OCI-LY3 (cell line): ENCODE measurements at regions not wholly inside any gene's neighbourhood (a gene's known extent, or its start where the extent isn't known, plus 50 kb on each side); places are given as distances from the start of the nearest gene placed in this dataset.
A peak's percentile ranks its signal among the peaks of the same experiment; 100 is the strongest.
"Not testable (repeated sequence)": the region's sequence is repeated elsewhere in the genome, so short reads cannot be mapped to it uniquely, and the experiment has no call there.

ENCODE experiments used
- H2AFZ ChIP-seq: fragments of 200-600, 300-600 bp; shearing (Covaris generic); 2 replicates; pipeline ENCODE4 v1.6.0; 2014; ENCODE audit warnings: antibody characterized with exemption, low read depth, low read length
- H3K27ac ChIP-seq: fragments of 200-600, 300-600 bp; sonication (generic); 2 replicates; pipeline ENCODE4 v1.5.1; 2014; ENCODE audit warnings: mild to moderate bottlenecking, low read length, moderate library complexity, mixed read lengths
- H3K27me3 ChIP-seq: fragments of 200-600, 300-600 bp; sonication (generic); 2 replicates; pipeline ENCODE4 v1.6.1; 2014; ENCODE audit warnings: low read depth, low read length, mixed read lengths
- H3K36me3 ChIP-seq: fragments of 200-600, 300-600 bp; sonication (generic); replicated peaks from 2 replicates; pipeline ENCODE3; 2014; ENCODE audit warnings: low read depth, low read length, mixed read lengths
- H3K4me1 ChIP-seq: fragments of 300-600, 200-600 bp; sonication (generic); 2 replicates; pipeline ENCODE4 v1.6.1; 2014; ENCODE audit warnings: low read length, mixed read lengths
- H3K4me2 ChIP-seq: fragments of 200-600, 300-600 bp; sonication (generic); 2 replicates; pipeline ENCODE4 v1.6.1; 2014; ENCODE audit warnings: low read length, mixed read lengths
- H3K4me3 ChIP-seq: fragments of 300-600, 200-600 bp; sonication (generic); 2 replicates; pipeline ENCODE4 v1.5.1; 2014; ENCODE audit warnings: antibody characterized with exemption, mild to moderate bottlenecking, low read length, moderate library complexity
- H3K79me2 ChIP-seq: fragments of 300-600, 200-600 bp; shearing (Covaris generic); 2 replicates; pipeline ENCODE4 v1.6.1; 2014; ENCODE audit warnings: mild to moderate bottlenecking, low read length, mixed read lengths
- H3K9ac ChIP-seq: fragments of 300-600, 200-600 bp; shearing (Covaris generic); 2 replicates; pipeline ENCODE4 v1.6.0; 2014; ENCODE audit warnings: mild to moderate bottlenecking, low read length, moderate library complexity
- H3K9me3 ChIP-seq: fragments of 200-600, 300-600 bp; shearing (Covaris generic); 2 replicates; pipeline ENCODE4 v1.6.1; 2014; ENCODE audit warnings: low read length, mixed read lengths; ENCODE audit not compliant: insufficient read depth
- H4K20me1 ChIP-seq: fragments of 200-600, 300-600 bp; sonication (generic); 2 replicates; pipeline ENCODE4 v1.6.1; 2016; ENCODE audit warnings: low read length, mixed read lengths; ENCODE audit not compliant: insufficient read depth
- EZH2phosphoT487 ChIP-seq: fragments of 200-600 bp; shearing (Covaris generic); IDR thresholded peaks from 2 replicates; pipeline ENCODE4 v1.6.1; 2018; ENCODE audit warnings: antibody characterized with exemption, mixed run types, low read depth
- TF ChIP-seq, protein P1 (sequence below): fragments of 200-600, 300-600 bp; sonication (generic); IDR thresholded peaks from 2 replicates; pipeline ENCODE4 v1.5.1; 2014; ENCODE audit warnings: antibody characterized with exemption, low read length, low read depth

- H3K36me3 ChIP-seq, result no peaks in the 10 kb centered on the region
- no peaks in the 10 kb centered on the region for H3K4me1 ChIP-seq
- H3K27ac ChIP-seq, result no peak overlapping the region
- 0 out of 2 replicates have a peak, but pooled peaks cover 10% of the 10 kb centered on the region for H3K9me3 ChIP-seq
- no peak overlapping the region for H3K9ac ChIP-seq
- H3K4me2 ChIP-seq, result no peak overlapping the region
- peaks cover 6% of the 10 kb centered on the region; the same call in 1 of the 2 replicates for H3K27me3 ChIP-seq
- no peak overlapping the region for H2AFZ ChIP-seq
- TF ChIP-seq, protein P1, sequence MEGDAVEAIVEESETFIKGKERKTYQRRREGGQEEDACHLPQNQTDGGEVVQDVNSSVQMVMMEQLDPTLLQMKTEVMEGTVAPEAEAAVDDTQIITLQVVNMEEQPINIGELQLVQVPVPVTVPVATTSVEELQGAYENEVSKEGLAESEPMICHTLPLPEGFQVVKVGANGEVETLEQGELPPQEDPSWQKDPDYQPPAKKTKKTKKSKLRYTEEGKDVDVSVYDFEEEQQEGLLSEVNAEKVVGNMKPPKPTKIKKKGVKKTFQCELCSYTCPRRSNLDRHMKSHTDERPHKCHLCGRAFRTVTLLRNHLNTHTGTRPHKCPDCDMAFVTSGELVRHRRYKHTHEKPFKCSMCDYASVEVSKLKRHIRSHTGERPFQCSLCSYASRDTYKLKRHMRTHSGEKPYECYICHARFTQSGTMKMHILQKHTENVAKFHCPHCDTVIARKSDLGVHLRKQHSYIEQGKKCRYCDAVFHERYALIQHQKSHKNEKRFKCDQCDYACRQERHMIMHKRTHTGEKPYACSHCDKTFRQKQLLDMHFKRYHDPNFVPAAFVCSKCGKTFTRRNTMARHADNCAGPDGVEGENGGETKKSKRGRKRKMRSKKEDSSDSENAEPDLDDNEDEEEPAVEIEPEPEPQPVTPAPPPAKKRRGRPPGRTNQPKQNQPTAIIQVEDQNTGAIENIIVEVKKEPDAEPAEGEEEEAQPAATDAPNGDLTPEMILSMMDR, result no peak
- no peak for TF ChIP-seq EZH2phosphoT487
- H3K4me3 ChIP-seq, result no peak overlapping the region
- H4K20me1 ChIP-seq, result no peaks in the 10 kb centered on the region
- H3K79me2 ChIP-seq, result no peaks in the 10 kb centered on the region
Observed at GRCh38 chr9:82911996-82912395, 150.9 kb downstream of the RASEF start.

DNA sequence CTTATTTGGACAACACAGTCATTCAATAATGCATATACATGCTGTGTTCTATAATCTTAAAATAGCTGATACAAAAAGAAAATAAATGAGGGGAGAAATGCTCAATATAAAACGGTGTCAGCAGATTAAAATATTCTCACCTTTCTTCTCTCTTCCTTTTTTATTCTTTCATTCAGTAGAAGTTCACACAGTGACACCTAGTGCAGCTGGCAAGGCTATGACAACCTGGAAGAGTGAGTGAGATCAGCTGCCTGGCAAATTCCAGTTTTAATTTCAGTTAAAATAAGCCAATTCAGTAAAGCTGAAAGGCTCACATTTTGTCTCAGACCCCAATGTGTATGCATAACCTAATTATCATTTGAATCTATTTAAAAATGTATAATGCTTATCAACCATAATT is 150.3 kb downstream of the RASEF start:
- TF ChIP-seq, protein P1, result peak; percentile 48
- no peak for TF ChIP-seq EZH2phosphoT487
- Histone ChIP-seq H2AFZ (no peak overlapping the region), H3K9me3 (0 out of 2 replicates have a peak, but pooled peaks cover 10% of the 10 kb centered on the region), H3K4me1 (no peaks in the 10 kb centered on the region), H3K9ac (no peak overlapping the region), H3K4me2 (no peak overlapping the region), H3K36me3 (no peaks in the 10 kb centered on the region), H4K20me1 (no peaks in the 10 kb centered on the region), H3K27me3 (no peaks in the 10 kb centered on the region), H3K27ac (no peak overlapping the region), H3K79me2 (no peaks in the 10 kb centered on the region), H3K4me3 (no peak overlapping the region)

DNA sequence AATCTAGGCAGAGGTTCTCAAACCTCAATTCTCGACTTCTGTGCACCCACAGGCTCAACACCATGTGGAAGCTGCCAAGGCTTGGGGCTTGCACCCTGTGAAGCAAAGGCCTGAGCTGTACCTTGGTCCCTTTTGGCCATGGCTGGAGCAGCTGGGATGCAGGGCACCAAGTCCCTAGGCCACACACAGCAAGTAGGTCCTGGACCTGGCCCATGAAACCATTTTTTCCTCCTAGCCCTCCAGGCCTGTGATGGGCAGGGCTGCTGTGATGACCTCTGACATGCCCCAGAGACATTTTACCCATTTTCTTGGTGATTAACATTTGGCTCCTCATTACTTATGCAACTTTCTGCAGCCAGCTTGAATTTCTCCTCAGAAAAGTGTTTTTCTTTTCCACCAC is 146.7 kb downstream of the RASEF start:
- H3K27me3 ChIP-seq, H3K36me3 ChIP-seq, H3K27ac ChIP-seq, H2AFZ ChIP-seq, H3K9ac ChIP-seq, H4K20me1 ChIP-seq, H3K4me1 ChIP-seq, H3K4me3 ChIP-seq, H3K4me2 ChIP-seq, H3K79me2 ChIP-seq: not testable (repeated sequence)
- 0 out of 2 replicates have a peak, but pooled peaks cover 10% of the 10 kb centered on the region for H3K9me3 ChIP-seq

DNA sequence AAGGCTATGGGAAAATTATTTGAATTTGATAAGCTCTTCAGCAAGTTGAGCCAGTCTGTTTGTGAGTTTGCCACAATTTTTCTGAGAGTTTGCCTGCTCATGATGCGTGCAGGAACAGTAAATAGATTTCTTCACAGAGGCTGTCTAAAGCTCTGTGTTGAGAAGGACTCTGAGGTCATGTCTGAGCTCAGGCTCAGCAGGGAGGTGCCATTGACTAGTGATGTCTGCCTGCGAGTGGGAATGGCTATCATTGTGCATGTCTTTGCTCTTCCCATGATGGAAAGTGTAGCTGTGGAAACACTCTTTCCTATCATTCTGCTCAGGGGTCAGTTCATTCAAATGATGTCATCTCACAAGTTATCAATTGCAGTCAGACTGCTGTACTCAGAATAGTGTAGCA is 142.8 kb downstream of the RASEF start:
- Histone ChIP-seq H3K4me3 (no peak overlapping the region), H3K36me3 (no peaks in the 10 kb centered on the region), H3K4me2 (no peak overlapping the region), H4K20me1 (no peaks in the 10 kb centered on the region), H3K27ac (no peak overlapping the region), H3K4me1 (no peaks in the 10 kb centered on the region), H2AFZ (no peak overlapping the region), H3K9me3 (0 out of 2 replicates have a peak, but pooled peaks cover 10% of the 10 kb centered on the region), H3K9ac (no peak overlapping the region), H3K79me2 (no peaks in the 10 kb centered on the region), H3K27me3 (0 out of 2 replicates have a peak, but pooled peaks cover 8% of the 10 kb centered on the region)
- no peak for TF ChIP-seq EZH2phosphoT487
- TF ChIP-seq, protein P1, result no peak

GRCh38 chr9:82922686-82923085 is 140.3 kb downstream of the RASEF start:
- Histone ChIP-seq H3K27me3 (0 out of 2 replicates have a peak, but pooled peaks cover 8% of the 10 kb centered on the region), H3K4me2 (no peak overlapping the region), H3K9me3 (no peaks in the 10 kb centered on the region), H4K20me1 (no peaks in the 10 kb centered on the region), H3K27ac (no peak overlapping the region), H2AFZ (no peak overlapping the region), H3K9ac (no peak overlapping the region), H3K4me3 (no peak overlapping the region), H3K36me3 (no peaks in the 10 kb centered on the region), H3K4me1 (no peaks in the 10 kb centered on the region), H3K79me2 (no peaks in the 10 kb centered on the region)
- TF ChIP-seq EZH2phosphoT487, result no peak
- TF ChIP-seq, protein P1, result no peak
